ENCODE measurements at regions not wholly inside any gene's neighbourhood (a gene's known extent, or its start where the extent isn't known, plus 50 kb on each side); places are given as distances from the start of the nearest gene placed in this dataset.

DNA sequence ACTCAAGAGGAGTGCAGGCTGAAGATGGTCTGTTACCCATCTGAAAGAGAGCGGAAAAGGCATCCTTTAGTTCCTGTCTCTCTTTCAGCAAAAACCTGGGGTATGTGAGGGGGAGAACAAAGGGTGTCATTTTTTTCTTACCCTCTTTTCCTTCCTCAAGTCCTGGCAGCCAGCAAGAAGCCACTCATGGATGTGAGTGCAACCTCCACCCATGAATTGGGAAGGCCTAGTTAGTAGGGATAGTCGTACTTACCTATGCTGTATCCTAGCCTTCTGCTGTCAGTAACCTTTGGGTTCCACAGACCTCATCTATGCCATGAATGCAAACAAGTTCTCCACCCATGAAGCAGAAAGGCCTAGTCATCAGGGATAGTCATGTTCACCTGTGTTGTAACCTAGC, 472.8 kb downstream of the ZIC1 start:
- TF ChIP-seq, protein P1, sequence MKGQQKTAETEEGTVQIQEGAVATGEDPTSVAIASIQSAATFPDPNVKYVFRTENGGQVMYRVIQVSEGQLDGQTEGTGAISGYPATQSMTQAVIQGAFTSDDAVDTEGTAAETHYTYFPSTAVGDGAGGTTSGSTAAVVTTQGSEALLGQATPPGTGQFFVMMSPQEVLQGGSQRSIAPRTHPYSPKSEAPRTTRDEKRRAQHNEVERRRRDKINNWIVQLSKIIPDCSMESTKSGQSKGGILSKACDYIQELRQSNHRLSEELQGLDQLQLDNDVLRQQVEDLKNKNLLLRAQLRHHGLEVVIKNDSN (IDR thresholded peaks at IDR 0.05), result no peak
- TF ChIP-seq TCF12 (IDR thresholded peaks at IDR 0.05; ENCODE audit: low read depth), result no peak
- no peak for TF ChIP-seq NFIC (IDR thresholded peaks at IDR 0.05)
- no peak for TF ChIP-seq CEBPB (IDR thresholded peaks at IDR 0.05)

DNA sequence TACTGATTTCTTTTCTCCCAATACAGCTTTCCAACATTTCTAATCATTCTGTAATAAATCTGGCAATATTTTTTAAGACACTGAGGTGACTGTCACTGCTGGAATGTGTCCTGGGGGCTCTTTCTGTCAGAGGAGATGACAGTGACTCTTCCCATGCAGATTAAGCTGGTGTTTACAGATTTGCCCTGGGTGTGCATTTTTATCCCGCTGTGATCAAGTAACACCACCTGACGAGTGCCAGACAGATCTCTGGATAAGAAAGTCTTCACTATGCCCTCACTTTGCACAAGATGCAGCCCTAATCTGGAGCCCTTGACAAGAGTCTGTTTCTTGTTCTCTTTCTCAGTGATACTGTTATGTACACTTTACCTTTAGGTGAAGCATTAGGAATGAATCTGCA, 477.7 kb downstream of the ZIC1 start:
- TF ChIP-seq NFIC (IDR thresholded peaks at IDR 0.05) (no peak), FOXM1 (IDR thresholded peaks at IDR 0.05; ENCODE audit: borderline replicate concordance, low read depth) (no peak), CEBPB (IDR thresholded peaks at IDR 0.05) (no peak)

DNA sequence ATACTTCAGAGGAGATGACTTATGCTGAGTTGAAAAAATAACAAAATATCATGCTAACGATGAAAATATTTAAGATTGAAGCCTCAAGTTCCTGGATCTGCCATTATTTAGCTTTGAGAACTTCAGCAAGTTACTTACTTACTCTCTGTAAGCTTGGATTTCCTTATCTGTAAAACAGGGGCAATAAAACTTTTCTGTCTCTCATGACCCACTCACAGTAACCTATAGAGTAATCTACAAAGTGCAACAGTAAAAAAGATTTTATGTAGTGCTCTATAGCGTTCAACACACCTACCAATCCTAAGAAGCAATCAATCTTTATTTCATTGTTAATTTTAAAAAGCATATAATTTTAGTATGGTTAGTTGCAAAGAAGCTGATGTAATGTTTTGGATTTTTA, 478.6 kb downstream of the ZIC1 start:
- TF ChIP-seq, protein P1 (IDR thresholded peaks at IDR 0.05), result no peak
- TF ChIP-seq EP300 (IDR thresholded peaks at IDR 0.05; ENCODE audit: borderline replicate concordance) (no peak), YY1 (IDR thresholded peaks at IDR 0.05; ENCODE audit: low read depth) (no peak), EGR1 (IDR thresholded peaks at IDR 0.05) (no peak), FOXM1 (IDR thresholded peaks at IDR 0.05; ENCODE audit: borderline replicate concordance, low read depth) (no peak), TEAD4 (IDR thresholded peaks at IDR 0.05) (no peak), RAD21 (IDR thresholded peaks at IDR 0.05; ENCODE audit: low read depth) (no peak), TAF1 (IDR thresholded peaks at IDR 0.05; ENCODE audit: low read depth) (no peak), ZBTB7A (IDR thresholded peaks at IDR 0.05; ENCODE audit: low read depth) (no peak), CEBPB (IDR thresholded peaks at IDR 0.05) (no peak), TCF12 (IDR thresholded peaks at IDR 0.05; ENCODE audit: low read depth) (no peak), CREB1 (IDR thresholded peaks at IDR 0.05; ENCODE audit: low read depth) (no peak), NFIC (IDR thresholded peaks at IDR 0.05) (no peak)
- TF ChIP-seq, protein P2, sequence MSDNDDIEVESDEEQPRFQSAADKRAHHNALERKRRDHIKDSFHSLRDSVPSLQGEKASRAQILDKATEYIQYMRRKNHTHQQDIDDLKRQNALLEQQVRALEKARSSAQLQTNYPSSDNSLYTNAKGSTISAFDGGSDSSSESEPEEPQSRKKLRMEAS (IDR thresholded peaks at IDR 0.05), result no peak
- TF ChIP-seq, protein P3, sequence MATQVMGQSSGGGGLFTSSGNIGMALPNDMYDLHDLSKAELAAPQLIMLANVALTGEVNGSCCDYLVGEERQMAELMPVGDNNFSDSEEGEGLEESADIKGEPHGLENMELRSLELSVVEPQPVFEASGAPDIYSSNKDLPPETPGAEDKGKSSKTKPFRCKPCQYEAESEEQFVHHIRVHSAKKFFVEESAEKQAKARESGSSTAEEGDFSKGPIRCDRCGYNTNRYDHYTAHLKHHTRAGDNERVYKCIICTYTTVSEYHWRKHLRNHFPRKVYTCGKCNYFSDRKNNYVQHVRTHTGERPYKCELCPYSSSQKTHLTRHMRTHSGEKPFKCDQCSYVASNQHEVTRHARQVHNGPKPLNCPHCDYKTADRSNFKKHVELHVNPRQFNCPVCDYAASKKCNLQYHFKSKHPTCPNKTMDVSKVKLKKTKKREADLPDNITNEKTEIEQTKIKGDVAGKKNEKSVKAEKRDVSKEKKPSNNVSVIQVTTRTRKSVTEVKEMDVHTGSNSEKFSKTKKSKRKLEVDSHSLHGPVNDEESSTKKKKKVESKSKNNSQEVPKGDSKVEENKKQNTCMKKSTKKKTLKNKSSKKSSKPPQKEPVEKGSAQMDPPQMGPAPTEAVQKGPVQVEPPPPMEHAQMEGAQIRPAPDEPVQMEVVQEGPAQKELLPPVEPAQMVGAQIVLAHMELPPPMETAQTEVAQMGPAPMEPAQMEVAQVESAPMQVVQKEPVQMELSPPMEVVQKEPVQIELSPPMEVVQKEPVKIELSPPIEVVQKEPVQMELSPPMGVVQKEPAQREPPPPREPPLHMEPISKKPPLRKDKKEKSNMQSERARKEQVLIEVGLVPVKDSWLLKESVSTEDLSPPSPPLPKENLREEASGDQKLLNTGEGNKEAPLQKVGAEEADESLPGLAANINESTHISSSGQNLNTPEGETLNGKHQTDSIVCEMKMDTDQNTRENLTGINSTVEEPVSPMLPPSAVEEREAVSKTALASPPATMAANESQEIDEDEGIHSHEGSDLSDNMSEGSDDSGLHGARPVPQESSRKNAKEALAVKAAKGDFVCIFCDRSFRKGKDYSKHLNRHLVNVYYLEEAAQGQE (IDR thresholded peaks at IDR 0.05; ENCODE audit: low read depth), result no peak

DNA sequence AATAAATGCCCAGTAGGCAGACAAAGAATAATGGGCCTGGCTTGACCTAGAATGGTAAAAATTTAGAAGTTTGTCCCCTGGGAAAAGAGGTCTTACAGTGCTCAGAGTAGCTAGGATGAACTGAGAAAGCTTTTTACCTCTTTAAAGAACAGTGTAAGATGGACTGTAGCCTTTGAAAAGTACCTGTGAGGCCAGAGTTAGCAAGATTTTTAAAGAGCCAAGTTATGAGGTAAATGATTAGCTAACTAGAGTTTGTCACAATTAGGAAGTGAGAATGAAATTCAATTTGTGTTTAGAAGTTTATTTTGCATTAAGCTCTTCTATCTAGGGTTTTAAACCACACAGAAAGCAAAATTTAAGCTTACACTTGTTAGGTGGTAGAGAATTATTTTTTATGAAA, 480.9 kb downstream of the ZIC1 start:
- TF ChIP-seq ZBTB7A (IDR thresholded peaks at IDR 0.05; ENCODE audit: low read depth), result no peak
- TF ChIP-seq EP300 (IDR thresholded peaks at IDR 0.05; ENCODE audit: borderline replicate concordance), result no peak
- TF ChIP-seq CEBPB (IDR thresholded peaks at IDR 0.05), result no peak
- TF ChIP-seq TCF12 (IDR thresholded peaks at IDR 0.05; ENCODE audit: low read depth), result no peak
- TF ChIP-seq, protein P3 (IDR thresholded peaks at IDR 0.05; ENCODE audit: low read depth), result no peak
- no peak for TF ChIP-seq YY1 (IDR thresholded peaks at IDR 0.05; ENCODE audit: low read depth)
- TF ChIP-seq TEAD4 (IDR thresholded peaks at IDR 0.05), result no peak
- TF ChIP-seq FOXM1 (IDR thresholded peaks at IDR 0.05; ENCODE audit: borderline replicate concordance, low read depth), result no peak
- TF ChIP-seq EGR1 (IDR thresholded peaks at IDR 0.05), result no peak
- TF ChIP-seq, protein P2 (IDR thresholded peaks at IDR 0.05), result no peak

DNA sequence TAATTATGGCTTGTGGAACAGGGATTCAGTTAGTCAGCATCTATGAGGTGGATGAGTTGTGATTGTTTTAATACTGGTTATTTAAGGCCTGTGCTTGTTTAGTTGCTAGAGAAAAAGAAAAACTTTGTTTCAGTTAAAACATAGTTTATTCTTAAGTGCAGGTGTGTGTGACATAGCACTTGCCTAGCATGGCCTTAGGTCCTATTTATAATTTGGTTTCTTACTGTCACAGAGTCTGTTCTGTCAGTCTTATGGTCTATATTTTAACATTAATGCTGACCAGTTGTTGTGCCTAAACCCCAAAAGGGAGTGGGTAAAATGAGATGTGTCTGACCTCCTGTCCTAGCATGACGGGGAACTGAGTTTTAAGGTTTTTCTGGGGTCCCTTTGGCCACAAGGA, 486.3 kb downstream of the ZIC1 start:
- TF ChIP-seq, protein P3 (IDR thresholded peaks at IDR 0.05; ENCODE audit: low read depth), result no peak
- TF ChIP-seq NFIC (IDR thresholded peaks at IDR 0.05) (no peak), RAD21 (IDR thresholded peaks at IDR 0.05; ENCODE audit: low read depth) (no peak), EP300 (IDR thresholded peaks at IDR 0.05; ENCODE audit: borderline replicate concordance) (no peak), TCF12 (IDR thresholded peaks at IDR 0.05; ENCODE audit: low read depth) (no peak), EGR1 (IDR thresholded peaks at IDR 0.05) (no peak), TAF1 (IDR thresholded peaks at IDR 0.05; ENCODE audit: low read depth) (no peak), CEBPB (IDR thresholded peaks at IDR 0.05) (no peak), YY1 (IDR thresholded peaks at IDR 0.05; ENCODE audit: low read depth) (no peak), ZBTB7A (IDR thresholded peaks at IDR 0.05; ENCODE audit: low read depth) (no peak), CREB1 (IDR thresholded peaks at IDR 0.05; ENCODE audit: low read depth) (no peak)
- TF ChIP-seq, protein P2 (IDR thresholded peaks at IDR 0.05), result no peak
- TF ChIP-seq, protein P1 (IDR thresholded peaks at IDR 0.05), result no peak
